WTC11 (cell line): ENCODE measurements at regions not wholly inside any gene's neighbourhood (a gene's known extent, or its start where the extent isn't known, plus 50 kb on each side); places are given as distances from the start of the nearest gene placed in this dataset.
A peak's percentile ranks its signal among the peaks of the same experiment; 100 is the strongest.

Source experiments
- ATAC-seq: fragments of 200-7000 bp; cut with Tn5 transposase; 2 replicates; pipeline ENCODE4 v1.10.0; 2021; ENCODE audit warnings: mild to moderate bottlenecking, moderate library complexity
- CTCF ChIA-PET: fragments of 300-600 bp; sonication (Branson Sonifier 250); formaldehyde crosslinking; loops from one replicate; lab custom pipeline; 2021; ENCODE audit warnings: antibody characterized with exemption; lab: Charles Lee
- POLR2A ChIA-PET: fragments of 350-600 bp; sonication (Branson Sonifier 250); formaldehyde crosslinking; loops from one replicate; lab custom pipeline; 2021; ENCODE audit warnings: antibody characterized with exemption; lab: Charles Lee
- DNase-seq: peaks from one replicate; pipeline ENCODE4 v3.0.0; 2021; ENCODE audit warnings: low spot score
- H3K27ac Mint-ChIP-seq: 2 replicates; pipeline ENCODE4 v1.8.0; 2021; ENCODE audit warnings: mixed read lengths
- H3K27me3 Mint-ChIP-seq: 2 replicates; pipeline ENCODE4 v1.8.0; 2021; ENCODE audit warnings: low read depth, mild to moderate bottlenecking, moderate library complexity, mixed read lengths
- H3K36me3 Mint-ChIP-seq: 2 replicates; pipeline ENCODE4 v1.8.0; 2021; ENCODE audit warnings: mixed read lengths
- H3K4me1 Mint-ChIP-seq: 2 replicates; pipeline ENCODE4 v1.8.0; 2022; ENCODE audit warnings: mixed read lengths
- H3K4me3 Mint-ChIP-seq: 2 replicates; pipeline ENCODE4 v1.8.0; 2021; ENCODE audit warnings: mild to moderate bottlenecking, moderate library complexity, mixed read lengths
- H3K9me3 Mint-ChIP-seq: 2 replicates; pipeline ENCODE4 v1.8.0; 2021; ENCODE audit warnings: mixed read lengths
- AFF4 ChIP-seq: sonication (generic); formaldehyde crosslinking; IDR thresholded peaks from 2 replicates; pipeline ENCODE4 v1.8.1; 2023; ENCODE audit warnings: mild to moderate bottlenecking, missing genetic modification reagents, borderline replicate concordance
- ATF6 ChIP-seq: sonication (generic); formaldehyde crosslinking; IDR thresholded peaks from 2 replicates; pipeline ENCODE4 v1.8.1; 2023; ENCODE audit warnings: mild to moderate bottlenecking, missing genetic modification reagents
- EMX1 ChIP-seq: fragments of 250-450 bp; sonication (Bioruptor Pico); IDR thresholded peaks from 2 replicates; pipeline ENCODE4 v1.8.0; 2021; ENCODE audit warnings: mild to moderate bottlenecking
- ETV6 ChIP-seq: sonication (generic); formaldehyde crosslinking; IDR thresholded peaks from 2 replicates; pipeline ENCODE4 v1.8.1; 2022; ENCODE audit warnings: mild to moderate bottlenecking, missing genetic modification reagents
- GTF2I ChIP-seq: fragments of 250-450 bp; sonication (Bioruptor Pico); conservative IDR thresholded peaks from 2 replicates; pipeline ENCODE4 v1.4.0; 2021; ENCODE audit warnings: mild to moderate bottlenecking
- JAZF1 ChIP-seq: fragments of 250-450 bp; sonication (Bioruptor Pico); IDR thresholded peaks from 2 replicates; pipeline ENCODE4 v1.9.0; 2021; ENCODE audit warnings: moderate library complexity, mild to moderate bottlenecking, inconsistent platforms
- NFYB ChIP-seq: sonication (generic); formaldehyde crosslinking; conservative IDR thresholded peaks from 2 replicates; pipeline ENCODE4 v1.8.0; 2022; ENCODE audit warnings: low read depth, missing genetic modification reagents
- NR1H2 ChIP-seq: sonication (generic); formaldehyde crosslinking; IDR thresholded peaks from 2 replicates; pipeline ENCODE4 v1.9.0; 2021; ENCODE audit warnings: mild to moderate bottlenecking, moderate library complexity, missing genetic modification reagents
- TCF7 ChIP-seq: sonication (generic); formaldehyde crosslinking; IDR thresholded peaks from 2 replicates; pipeline ENCODE4 v1.8.0; 2022; ENCODE audit warnings: mild to moderate bottlenecking, low read depth, missing genetic modification reagents, moderate library complexity
- ZBTB21 ChIP-seq: sonication (generic); formaldehyde crosslinking; IDR thresholded peaks from 2 replicates; pipeline ENCODE4 v1.8.1; 2023; ENCODE audit warnings: mild to moderate bottlenecking, missing genetic modification reagents, borderline replicate concordance
- ZNF219 ChIP-seq: sonication (generic); formaldehyde crosslinking; IDR thresholded peaks from 2 replicates; pipeline ENCODE4 v1.8.0; 2023; ENCODE audit warnings: missing genetic modification reagents, mild to moderate bottlenecking, borderline replicate concordance
- ZNF317 ChIP-seq: sonication (generic); formaldehyde crosslinking; IDR thresholded peaks from 2 replicates; pipeline ENCODE4 v1.8.1; 2023; ENCODE audit warnings: low read depth, mild to moderate bottlenecking, moderate library complexity, missing genetic modification reagents, borderline replicate concordance
- TF ChIP-seq, protein P1 (sequence below): fragments of 250-450 bp; sonication (Bioruptor Pico); IDR thresholded peaks from 2 replicates; pipeline ENCODE4 v1.9.0; 2021; ENCODE audit warnings: moderate library complexity, mild to moderate bottlenecking, inconsistent platforms, borderline replicate concordance
- TF ChIP-seq, protein P2 (sequence below): sonication (generic); formaldehyde crosslinking; IDR thresholded peaks from 2 replicates; pipeline ENCODE4 v1.8.0; 2023; ENCODE audit warnings: mild to moderate bottlenecking, missing genetic modification reagents
- TF ChIP-seq, protein P3 (sequence below): sonication (generic); formaldehyde crosslinking; IDR thresholded peaks from 2 replicates; pipeline ENCODE4 v1.8.1; 2022; ENCODE audit warnings: mild to moderate bottlenecking, moderate library complexity, missing genetic modification reagents

GRCh38 chr13:47816831-47817230 lies 184.2 kb downstream of the SUCLA2 start (continued):
- TF ChIP-seq, protein P1, sequence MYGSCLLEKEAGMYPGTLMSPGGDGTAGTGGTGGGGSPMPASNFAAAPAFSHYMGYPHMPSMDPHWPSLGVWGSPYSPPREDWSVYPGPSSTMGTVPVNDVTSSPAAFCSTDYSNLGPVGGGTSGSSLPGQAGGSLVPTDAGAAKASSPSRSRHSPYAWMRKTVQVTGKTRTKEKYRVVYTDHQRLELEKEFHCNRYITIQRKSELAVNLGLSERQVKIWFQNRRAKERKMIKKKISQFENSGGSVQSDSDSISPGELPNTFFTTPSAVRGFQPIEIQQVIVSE = no peak
- no peak for TF ChIP-seq TCF7 (CRISPR knock-in tag)
- TF ChIP-seq, protein P2, sequence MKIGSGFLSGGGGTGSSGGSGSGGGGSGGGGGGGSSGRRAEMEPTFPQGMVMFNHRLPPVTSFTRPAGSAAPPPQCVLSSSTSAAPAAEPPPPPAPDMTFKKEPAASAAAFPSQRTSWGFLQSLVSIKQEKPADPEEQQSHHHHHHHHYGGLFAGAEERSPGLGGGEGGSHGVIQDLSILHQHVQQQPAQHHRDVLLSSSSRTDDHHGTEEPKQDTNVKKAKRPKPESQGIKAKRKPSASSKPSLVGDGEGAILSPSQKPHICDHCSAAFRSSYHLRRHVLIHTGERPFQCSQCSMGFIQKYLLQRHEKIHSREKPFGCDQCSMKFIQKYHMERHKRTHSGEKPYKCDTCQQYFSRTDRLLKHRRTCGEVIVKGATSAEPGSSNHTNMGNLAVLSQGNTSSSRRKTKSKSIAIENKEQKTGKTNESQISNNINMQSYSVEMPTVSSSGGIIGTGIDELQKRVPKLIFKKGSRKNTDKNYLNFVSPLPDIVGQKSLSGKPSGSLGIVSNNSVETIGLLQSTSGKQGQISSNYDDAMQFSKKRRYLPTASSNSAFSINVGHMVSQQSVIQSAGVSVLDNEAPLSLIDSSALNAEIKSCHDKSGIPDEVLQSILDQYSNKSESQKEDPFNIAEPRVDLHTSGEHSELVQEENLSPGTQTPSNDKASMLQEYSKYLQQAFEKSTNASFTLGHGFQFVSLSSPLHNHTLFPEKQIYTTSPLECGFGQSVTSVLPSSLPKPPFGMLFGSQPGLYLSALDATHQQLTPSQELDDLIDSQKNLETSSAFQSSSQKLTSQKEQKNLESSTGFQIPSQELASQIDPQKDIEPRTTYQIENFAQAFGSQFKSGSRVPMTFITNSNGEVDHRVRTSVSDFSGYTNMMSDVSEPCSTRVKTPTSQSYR (CRISPR knock-in tag) = no peak
- TF ChIP-seq, protein P3, sequence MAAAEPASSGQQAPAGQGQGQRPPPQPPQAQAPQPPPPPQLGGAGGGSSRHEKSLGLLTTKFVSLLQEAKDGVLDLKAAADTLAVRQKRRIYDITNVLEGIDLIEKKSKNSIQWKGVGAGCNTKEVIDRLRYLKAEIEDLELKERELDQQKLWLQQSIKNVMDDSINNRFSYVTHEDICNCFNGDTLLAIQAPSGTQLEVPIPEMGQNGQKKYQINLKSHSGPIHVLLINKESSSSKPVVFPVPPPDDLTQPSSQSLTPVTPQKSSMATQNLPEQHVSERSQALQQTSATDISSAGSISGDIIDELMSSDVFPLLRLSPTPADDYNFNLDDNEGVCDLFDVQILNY (CRISPR knock-in tag) = no peak
- no peak for TF ChIP-seq NFYB (CRISPR knock-in tag)

- Mint-ChIP-seq H3K27me3 (no peaks in the 10 kb centered on the region; the same call in 1 of the 2 replicates), H3K4me3 (no peak overlapping the region), H3K4me1 (peaks cover 71% of the 10 kb centered on the region), H3K36me3 (no peaks in the 10 kb centered on the region; the same call in 1 of the 2 replicates), H3K27ac (peak overlapping the region; percentile 15; the same call in 1 of the 2 replicates), H3K9me3 (peaks cover 7% of the 10 kb centered on the region; the same call in 1 of the 2 replicates)
- peak; percentile 23; the same call in 1 of the 2 replicates for ATAC-seq
- ChIA-PET POLR2A (no interaction called here), CTCF (no interaction called here)
- no peak for TF ChIP-seq GTF2I (CRISPR knock-in tag)
- no peak for TF ChIP-seq ZBTB21
- no peak for TF ChIP-seq JAZF1
- TF ChIP-seq NR1H2 (CRISPR knock-in tag) = no peak
- no peak for TF ChIP-seq ATF6 (CRISPR knock-in tag)
- TF ChIP-seq ZNF317 = no peak
- TF ChIP-seq ETV6 (CRISPR knock-in tag) = no peak
- no peak for TF ChIP-seq ZNF219 (CRISPR knock-in tag)
- no peak for TF ChIP-seq AFF4 (CRISPR knock-in tag)
- no peak for TF ChIP-seq EMX1 (CRISPR knock-in tag)
- no peak for DNase-seq
These were observed 187.4 kb downstream of the SUCLA2 start for GRCh38 chr13:47813718-47814117.
